Esophagus squamous epithelium (tissue), 4 donors: ENCODE measurements at regions not wholly inside any gene's neighbourhood (a gene's known extent, or its start where the extent isn't known, plus 50 kb on each side); places are given as distances from the start of the nearest gene placed in this dataset.

Source experiments
- POLR2A ChIP-seq, 4 donors: fragments of 450-650 bp; IDR thresholded peaks; one replicate each; pipeline ENCODE4 v1.6.1; 2017; ENCODE audit warnings: antibody characterized with exemption in 4 of 4, mild to moderate bottlenecking in 4 of 4, moderate library complexity in 3 of 4
- TF ChIP-seq, protein P1 (sequence below), 6 experiments: fragments of 450-650 bp in 4 of 6; fragments of 200-600 bp in 2 of 6; sonication (generic) in 2 of 6; IDR thresholded peaks; one replicate each; pipeline ENCODE4 v1.5.1; 2016 to 2019; ENCODE audit warnings: antibody characterized with exemption in 6 of 6, mild to moderate bottlenecking in 4 of 6, moderate library complexity in 4 of 6

DNA sequence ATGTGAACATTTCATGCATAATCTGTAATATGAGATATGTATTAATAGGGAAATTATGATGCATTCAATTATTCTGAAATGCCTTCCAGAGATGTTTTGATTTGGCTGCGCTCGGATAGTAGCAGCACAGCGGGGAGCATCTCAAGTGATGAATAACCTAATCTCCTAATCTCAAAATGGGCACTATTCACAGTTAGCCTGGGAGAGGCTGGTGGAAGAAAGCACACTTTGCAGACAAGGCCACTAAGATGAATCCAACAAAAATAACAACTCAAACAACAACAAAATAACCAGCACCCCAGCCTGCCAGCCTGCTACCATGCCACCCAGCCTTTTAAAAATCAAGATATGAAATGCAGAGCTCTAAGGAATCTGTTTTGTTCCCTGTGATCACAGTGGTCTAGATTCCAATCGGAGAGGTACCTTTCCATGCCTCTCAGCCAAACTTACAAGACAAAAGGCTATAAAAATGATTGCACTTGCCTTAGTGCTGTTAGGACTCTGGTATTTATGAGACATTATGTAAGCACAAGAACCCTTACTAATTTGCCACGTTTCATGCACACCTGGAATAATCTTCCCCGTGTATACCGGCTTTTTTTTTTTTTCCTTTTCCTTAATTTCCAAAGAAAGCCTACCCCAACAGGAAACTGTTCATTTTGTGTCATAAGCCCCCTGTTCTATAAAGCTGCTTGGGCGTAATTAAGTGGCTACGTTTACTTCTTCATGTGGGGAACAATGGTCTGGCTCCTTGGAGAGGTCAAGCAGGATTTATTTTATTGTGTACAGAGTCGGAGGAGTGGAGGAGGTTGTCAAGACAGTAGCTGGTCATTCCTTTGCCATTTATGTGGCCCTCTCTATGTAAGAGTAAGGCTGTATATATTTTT lies 526.9 kb upstream of the FANCL start:
- TF ChIP-seq, protein P1, sequence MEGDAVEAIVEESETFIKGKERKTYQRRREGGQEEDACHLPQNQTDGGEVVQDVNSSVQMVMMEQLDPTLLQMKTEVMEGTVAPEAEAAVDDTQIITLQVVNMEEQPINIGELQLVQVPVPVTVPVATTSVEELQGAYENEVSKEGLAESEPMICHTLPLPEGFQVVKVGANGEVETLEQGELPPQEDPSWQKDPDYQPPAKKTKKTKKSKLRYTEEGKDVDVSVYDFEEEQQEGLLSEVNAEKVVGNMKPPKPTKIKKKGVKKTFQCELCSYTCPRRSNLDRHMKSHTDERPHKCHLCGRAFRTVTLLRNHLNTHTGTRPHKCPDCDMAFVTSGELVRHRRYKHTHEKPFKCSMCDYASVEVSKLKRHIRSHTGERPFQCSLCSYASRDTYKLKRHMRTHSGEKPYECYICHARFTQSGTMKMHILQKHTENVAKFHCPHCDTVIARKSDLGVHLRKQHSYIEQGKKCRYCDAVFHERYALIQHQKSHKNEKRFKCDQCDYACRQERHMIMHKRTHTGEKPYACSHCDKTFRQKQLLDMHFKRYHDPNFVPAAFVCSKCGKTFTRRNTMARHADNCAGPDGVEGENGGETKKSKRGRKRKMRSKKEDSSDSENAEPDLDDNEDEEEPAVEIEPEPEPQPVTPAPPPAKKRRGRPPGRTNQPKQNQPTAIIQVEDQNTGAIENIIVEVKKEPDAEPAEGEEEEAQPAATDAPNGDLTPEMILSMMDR (IDR thresholded peaks at IDR 0.05): no peak
- TF ChIP-seq POLR2A (IDR thresholded peaks at IDR 0.05): no peak
